Activated CD4-positive, alpha-beta memory T cell treated with anti-CD3 and anti-CD28 coated beads for 36 hours (primary cell): ENCODE measurements at regions not wholly inside any gene's neighbourhood (a gene's known extent, or its start where the extent isn't known, plus 50 kb on each side); places are given as distances from the start of the nearest gene placed in this dataset.

ENCODE experiments used
- CTCF ChIA-PET: fragments of 350-600 bp; sonication (Branson Sonifier 250); formaldehyde crosslinking; loops from one replicate; lab custom pipeline; 2021; ENCODE audit warnings: antibody characterized with exemption, inconsistent platforms; lab: Charles Lee
- POLR2A ChIA-PET: fragments of 350-600 bp; sonication (Branson Sonifier 250); formaldehyde crosslinking; loops from one replicate; lab custom pipeline; 2021; ENCODE audit warnings: antibody characterized with exemption; lab: Charles Lee
- DNase-seq: peaks from one replicate; pipeline ENCODE4 v3.0.0-alpha.2; 2020
- H3K27ac Mint-ChIP-seq: one replicate; pipeline ENCODE4 v1.8.0; 2021; ENCODE audit warnings: mixed read lengths
- H3K27me3 Mint-ChIP-seq: one replicate; pipeline ENCODE4 v1.8.0; 2021; ENCODE audit warnings: mixed read lengths
- H3K36me3 Mint-ChIP-seq: one replicate; pipeline ENCODE4 v1.8.0; 2021; ENCODE audit warnings: mixed read lengths
- H3K4me1 Mint-ChIP-seq: one replicate; pipeline ENCODE4 v1.8.0; 2021; ENCODE audit warnings: low read depth, mixed read lengths
- H3K4me3 Mint-ChIP-seq: one replicate; pipeline ENCODE4 v1.8.0; 2021; ENCODE audit warnings: mild to moderate bottlenecking, mixed read lengths
- H3K9me3 Mint-ChIP-seq: one replicate; pipeline ENCODE4 v1.8.0; 2021; ENCODE audit warnings: mixed read lengths
- intact Hi-C: fragments of 100-400 bp; cut with micrococcal nuclease; formaldehyde crosslinking; loops from one replicate; pipeline ENCODE4 v1.15.1; 2023

DNA sequence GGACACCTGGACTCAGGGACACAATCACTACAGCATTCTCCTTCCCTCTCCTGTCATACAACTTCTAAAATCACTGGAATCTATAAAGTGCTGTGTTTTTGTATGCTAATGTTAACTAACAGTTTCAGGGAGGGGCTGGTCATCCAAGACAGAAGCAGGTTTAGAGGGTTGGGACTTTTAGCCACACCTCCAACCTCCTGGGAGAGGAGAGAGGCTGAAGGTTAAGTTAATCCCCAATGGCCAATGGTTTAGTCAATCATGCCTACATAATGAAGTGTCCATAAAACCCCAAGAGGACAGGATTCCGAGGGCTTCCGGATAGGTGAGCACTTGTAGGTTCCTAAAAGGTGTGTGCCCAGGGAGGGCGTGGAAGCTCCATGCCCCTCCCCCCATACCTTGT, 219.3 kb upstream of the CTNNB1 start:
- ChIA-PET POLR2A (interaction anchor here (1.3 kb wide), 1 partner anchor 8 kb away, joined by 4 read pairs; no protein-coding TSS in a partner anchor), CTCF (no interaction called here)
- no peak overlapping the region for H3K27ac Mint-ChIP-seq
- H3K9me3 Mint-ChIP-seq = no peaks in the 10 kb centered on the region
- no peaks in the 10 kb centered on the region for H3K36me3 Mint-ChIP-seq
- H3K27me3 Mint-ChIP-seq = peaks cover 24% of the 10 kb centered on the region
- H3K4me3 Mint-ChIP-seq = no peak overlapping the region
- peaks cover 8% of the 10 kb centered on the region for H3K4me1 Mint-ChIP-seq
- intact Hi-C loops = loop anchor here (10.0 kb wide), 1 partner anchor 395 kb away; no protein-coding TSS in a partner anchor
- no peak for DNase-seq

DNA sequence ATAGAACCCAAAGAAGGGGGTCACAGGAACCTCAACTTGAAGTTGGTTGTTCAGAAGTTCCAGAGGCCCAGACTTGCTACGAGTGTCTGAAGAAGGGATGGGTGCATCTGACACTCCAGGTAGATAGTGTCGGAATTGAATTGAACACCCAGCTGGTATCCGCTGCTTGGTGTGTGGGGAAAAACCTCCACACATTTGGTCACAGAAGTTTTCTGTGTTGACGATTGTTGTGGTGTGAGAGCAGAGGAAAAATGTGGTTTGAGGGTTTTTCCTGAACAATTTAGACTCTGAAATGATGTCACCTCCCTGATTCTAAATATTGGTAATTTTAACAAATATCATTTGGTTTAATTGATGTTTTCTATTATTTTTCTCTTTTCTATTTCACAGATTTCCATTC, 218.8 kb upstream of the CTNNB1 start:
- intact Hi-C loops = no loop called here
- H3K4me1 Mint-ChIP-seq = peaks cover 8% of the 10 kb centered on the region
- peak; percentile 28 for DNase-seq
- no peaks in the 10 kb centered on the region for H3K9me3 Mint-ChIP-seq
- H3K27me3 Mint-ChIP-seq = peaks cover 24% of the 10 kb centered on the region
- POLR2A ChIA-PET = interaction anchor here (1.3 kb wide), 1 partner anchor 9 kb away, joined by 4 read pairs; no protein-coding TSS in a partner anchor
- CTCF ChIA-PET = no interaction called here
- H3K36me3 Mint-ChIP-seq = no peaks in the 10 kb centered on the region
- H3K27ac Mint-ChIP-seq = no peak overlapping the region
- H3K4me3 Mint-ChIP-seq = no peak overlapping the region

DNA sequence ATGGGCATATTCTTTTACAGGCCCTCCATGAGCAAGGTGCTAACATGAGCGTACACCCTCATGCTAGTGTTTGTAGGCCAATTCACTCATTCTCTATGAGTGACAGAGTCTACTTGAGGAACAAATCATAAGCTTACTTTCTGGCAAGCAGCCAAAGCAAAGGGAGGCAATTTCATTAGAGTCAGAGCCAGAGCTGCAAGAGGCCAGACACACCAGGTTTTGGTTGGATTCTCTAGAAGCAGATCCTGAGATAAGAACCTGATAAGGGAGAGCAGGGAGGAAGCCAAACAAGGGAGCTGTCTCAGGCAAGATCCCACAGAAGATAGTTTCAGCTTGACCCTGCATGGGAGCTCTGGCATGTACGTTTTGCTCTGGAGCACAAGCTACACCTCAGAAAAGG, 214.1 kb upstream of the CTNNB1 start:
- intact Hi-C loops = no loop called here
- Mint-ChIP-seq H3K27ac (no peak overlapping the region), H3K27me3 (peaks cover 15% of the 10 kb centered on the region), H3K9me3 (no peaks in the 10 kb centered on the region), H3K4me3 (no peak overlapping the region), H3K4me1 (peaks cover 7% of the 10 kb centered on the region), H3K36me3 (no peaks in the 10 kb centered on the region)
- POLR2A ChIA-PET = no interaction called here
- CTCF ChIA-PET = no interaction called here
- DNase-seq = no peak

DNA sequence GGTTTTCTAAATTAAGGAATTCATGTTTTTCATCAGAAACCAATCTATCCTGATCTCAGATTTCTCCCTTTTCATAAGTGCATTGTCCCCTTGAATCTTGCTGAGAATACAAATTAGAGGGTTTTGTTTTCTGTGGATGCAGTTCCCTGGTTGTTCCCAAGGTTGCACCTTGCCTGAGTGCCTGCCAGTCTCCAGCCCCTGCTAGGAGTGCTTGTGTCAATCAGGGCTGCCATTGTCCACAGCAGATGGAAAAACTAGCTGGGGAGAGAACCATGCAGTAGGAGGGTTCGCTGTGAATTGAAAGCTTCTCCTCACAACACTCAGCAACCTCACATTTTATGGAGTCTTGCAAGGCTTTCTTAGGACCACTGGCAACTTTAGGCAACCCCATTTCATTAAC, 210.8 kb upstream of the CTNNB1 start:
- Mint-ChIP-seq H3K27ac (no peak overlapping the region), H3K36me3 (no peaks in the 10 kb centered on the region), H3K9me3 (no peaks in the 10 kb centered on the region), H3K4me1 (no peaks in the 10 kb centered on the region), H3K27me3 (peaks cover 9% of the 10 kb centered on the region), H3K4me3 (no peak overlapping the region)
- ChIA-PET POLR2A (no interaction called here), CTCF (no interaction called here)
- no peak for DNase-seq
- intact Hi-C loops = no loop called here

DNA sequence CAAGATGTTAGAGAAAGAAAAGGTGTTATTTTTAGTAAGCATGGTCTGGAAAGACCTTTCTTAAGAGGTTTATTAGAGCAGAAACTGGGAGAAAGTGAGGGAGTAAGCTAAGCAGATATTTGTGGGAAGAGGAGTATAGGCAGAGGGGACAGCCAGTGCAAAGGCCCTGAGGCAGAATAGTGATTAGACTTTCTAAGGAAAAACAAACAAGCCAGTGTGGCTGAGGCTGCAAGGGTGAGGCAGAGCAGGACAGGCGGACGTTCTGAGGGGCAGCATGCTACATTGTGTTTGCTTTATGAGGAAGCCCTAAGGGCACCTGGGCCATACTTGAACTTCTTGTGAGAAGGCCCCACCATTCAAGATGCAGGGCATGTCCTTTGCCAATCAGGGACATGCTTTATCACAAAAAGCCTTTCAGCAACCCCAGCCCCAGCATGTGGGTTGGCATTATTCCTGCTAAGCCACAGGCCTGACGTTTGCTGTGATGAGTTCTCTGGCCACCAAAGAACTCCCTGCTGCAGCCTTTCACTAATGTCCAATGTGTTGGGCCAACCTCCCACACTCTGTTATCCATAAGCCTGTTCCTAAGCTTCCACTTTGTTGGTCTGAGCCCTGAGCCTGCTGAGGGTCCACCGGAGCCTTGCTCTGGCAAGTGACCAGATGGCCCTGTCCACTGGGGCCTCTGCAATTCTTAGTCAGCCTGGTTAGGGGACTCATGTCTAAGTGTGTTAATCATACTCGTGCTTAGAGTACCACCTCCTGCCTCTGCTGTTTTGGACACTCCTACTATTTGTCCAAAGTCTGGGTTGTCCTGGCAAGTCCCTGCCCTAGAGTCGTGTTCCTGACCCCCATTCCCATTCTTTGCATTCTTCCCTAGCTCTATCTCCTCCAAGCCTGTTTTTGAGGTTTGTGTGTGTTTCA, 209.9 kb upstream of the CTNNB1 start:
- POLR2A ChIA-PET = no interaction called here
- intact Hi-C loops = no loop called here
- H3K4me3 Mint-ChIP-seq = no peak overlapping the region
- H3K4me1 Mint-ChIP-seq = no peaks in the 10 kb centered on the region
- no peak for DNase-seq
- H3K9me3 Mint-ChIP-seq = no peaks in the 10 kb centered on the region
- CTCF ChIA-PET = no interaction called here
- peaks cover 4% of the 10 kb centered on the region for H3K27me3 Mint-ChIP-seq
- no peak overlapping the region for H3K27ac Mint-ChIP-seq
- H3K36me3 Mint-ChIP-seq = no peaks in the 10 kb centered on the region

DNA sequence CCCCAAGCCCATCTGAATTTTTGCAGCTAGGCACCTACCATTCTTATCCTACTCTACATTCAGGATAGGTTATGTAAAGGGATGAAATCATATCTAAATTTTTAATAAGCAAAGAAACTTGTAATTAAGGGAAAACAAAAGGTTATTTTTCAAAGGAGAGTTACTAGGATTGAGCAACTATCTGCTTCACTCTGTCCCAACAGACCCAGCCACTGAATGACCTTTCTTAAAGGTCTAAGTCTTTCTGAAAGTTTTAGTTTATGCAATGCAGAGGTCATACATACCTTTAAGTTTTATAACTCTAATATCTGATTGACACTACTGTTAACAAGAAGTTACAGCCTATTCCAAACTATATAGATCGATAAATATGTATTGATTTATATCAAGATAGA, 209.2 kb upstream of the CTNNB1 start:
- Mint-ChIP-seq H3K27ac (no peak overlapping the region), H3K36me3 (no peaks in the 10 kb centered on the region), H3K27me3 (peaks cover 3% of the 10 kb centered on the region), H3K4me1 (no peaks in the 10 kb centered on the region), H3K9me3 (no peaks in the 10 kb centered on the region), H3K4me3 (no peak overlapping the region)
- ChIA-PET CTCF (no interaction called here), POLR2A (no interaction called here)
- intact Hi-C loops = no loop called here
- no peak for DNase-seq

DNA sequence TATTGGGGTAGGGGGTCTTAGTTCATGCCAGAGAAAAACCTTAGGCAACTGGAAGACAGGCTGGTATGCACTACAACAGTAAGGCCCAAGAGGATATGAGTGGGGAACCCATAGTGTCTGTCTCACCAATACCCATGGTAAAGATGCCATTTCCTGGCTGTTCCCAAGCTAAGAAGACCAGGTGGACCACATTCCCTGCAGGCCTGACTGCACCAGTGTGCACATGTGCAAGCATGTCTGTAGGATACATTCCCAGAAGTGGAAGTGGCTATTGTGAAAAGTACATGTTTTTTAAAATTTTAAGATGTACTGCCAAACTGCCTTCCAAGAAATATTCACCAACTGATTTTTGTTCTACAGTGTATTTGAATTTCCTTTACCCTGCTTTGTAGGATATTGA, 207.3 kb upstream of the CTNNB1 start:
- Mint-ChIP-seq H3K4me3 (no peak overlapping the region), H3K27me3 (peaks cover 5% of the 10 kb centered on the region), H3K36me3 (no peaks in the 10 kb centered on the region), H3K27ac (no peak overlapping the region), H3K4me1 (no peaks in the 10 kb centered on the region), H3K9me3 (no peaks in the 10 kb centered on the region)
- intact Hi-C loops = no loop called here
- CTCF ChIA-PET = no interaction called here
- POLR2A ChIA-PET = no interaction called here
- DNase-seq = no peak

DNA sequence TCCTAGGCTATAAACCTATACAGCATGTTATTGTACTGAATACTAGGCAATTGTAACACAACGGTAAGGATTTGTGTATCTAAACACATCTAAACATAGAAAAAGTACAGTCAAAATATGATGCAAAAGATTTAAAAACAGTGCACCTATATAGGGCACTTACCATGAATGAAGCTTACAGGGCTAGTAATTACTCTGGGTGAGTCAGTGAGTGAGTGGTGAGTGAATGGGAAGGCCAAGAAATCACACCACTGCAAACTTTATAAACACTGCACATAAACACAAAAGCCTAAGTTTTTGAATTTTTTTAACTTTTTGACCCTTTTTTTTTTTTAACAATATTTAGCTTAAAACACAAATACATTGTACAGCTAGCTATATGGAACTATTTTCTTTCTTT, 204.7 kb upstream of the CTNNB1 start:
- CTCF ChIA-PET = no interaction called here
- no peak overlapping the region for H3K4me3 Mint-ChIP-seq
- POLR2A ChIA-PET = no interaction called here
- H3K27ac Mint-ChIP-seq = no peak overlapping the region
- no peaks in the 10 kb centered on the region for H3K9me3 Mint-ChIP-seq
- H3K36me3 Mint-ChIP-seq = no peaks in the 10 kb centered on the region
- DNase-seq = no peak
- peaks cover 1% of the 10 kb centered on the region for H3K27me3 Mint-ChIP-seq
- no peaks in the 10 kb centered on the region for H3K4me1 Mint-ChIP-seq
- intact Hi-C loops = no loop called here

DNA sequence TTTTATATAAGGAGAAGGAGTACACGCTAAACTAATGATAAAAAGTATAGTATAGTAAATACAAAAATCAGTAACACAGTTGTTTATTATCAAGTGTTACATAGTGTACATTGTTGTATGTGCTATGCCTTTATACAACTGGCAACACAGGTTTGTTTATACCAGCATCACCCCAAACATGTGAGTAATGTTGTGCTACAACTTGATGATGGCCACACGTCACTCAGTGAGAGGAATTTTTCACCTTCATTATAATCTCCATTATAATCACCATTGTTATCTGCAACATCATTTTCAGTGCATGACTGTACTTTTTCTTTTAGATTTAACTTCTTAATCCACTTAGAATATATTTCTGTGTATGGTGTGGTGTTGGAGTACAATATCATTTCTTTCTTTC, 204.0 kb upstream of the CTNNB1 start:
- intact Hi-C loops = no loop called here
- Mint-ChIP-seq H3K27me3 (peaks cover 2% of the 10 kb centered on the region), H3K4me1 (no peaks in the 10 kb centered on the region), H3K4me3 (no peak overlapping the region), H3K27ac (no peak overlapping the region), H3K36me3 (no peaks in the 10 kb centered on the region), H3K9me3 (no peaks in the 10 kb centered on the region)
- ChIA-PET CTCF (no interaction called here), POLR2A (no interaction called here)
- no peak for DNase-seq

DNA sequence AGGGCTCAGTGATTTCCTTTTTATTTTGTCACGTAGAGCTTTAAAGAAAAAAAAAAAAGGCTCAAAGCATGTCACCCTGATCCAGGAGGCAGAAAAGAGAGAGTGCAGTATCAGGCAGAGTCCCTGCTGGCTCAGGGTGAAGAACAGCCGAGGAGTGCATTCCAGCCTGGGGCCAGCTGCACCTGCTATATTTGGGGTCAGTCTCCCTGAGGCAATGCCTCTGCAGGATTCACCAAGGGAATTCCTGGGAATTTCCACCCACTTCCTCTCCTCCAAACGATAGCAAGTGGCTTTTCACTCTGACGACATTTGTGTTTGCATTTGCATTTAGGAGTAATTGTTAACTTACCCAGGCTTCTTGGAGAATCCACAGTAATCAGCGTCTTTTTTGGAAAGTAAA, 202.9 kb upstream of the CTNNB1 start:
- POLR2A ChIA-PET = no interaction called here
- CTCF ChIA-PET = no interaction called here
- H3K36me3 Mint-ChIP-seq = no peaks in the 10 kb centered on the region
- H3K4me3 Mint-ChIP-seq = no peak overlapping the region
- H3K9me3 Mint-ChIP-seq = no peaks in the 10 kb centered on the region
- no peaks in the 10 kb centered on the region for H3K4me1 Mint-ChIP-seq
- no peak overlapping the region for H3K27ac Mint-ChIP-seq
- intact Hi-C loops = no loop called here
- no peak for DNase-seq
- H3K27me3 Mint-ChIP-seq = peaks cover 3% of the 10 kb centered on the region

DNA sequence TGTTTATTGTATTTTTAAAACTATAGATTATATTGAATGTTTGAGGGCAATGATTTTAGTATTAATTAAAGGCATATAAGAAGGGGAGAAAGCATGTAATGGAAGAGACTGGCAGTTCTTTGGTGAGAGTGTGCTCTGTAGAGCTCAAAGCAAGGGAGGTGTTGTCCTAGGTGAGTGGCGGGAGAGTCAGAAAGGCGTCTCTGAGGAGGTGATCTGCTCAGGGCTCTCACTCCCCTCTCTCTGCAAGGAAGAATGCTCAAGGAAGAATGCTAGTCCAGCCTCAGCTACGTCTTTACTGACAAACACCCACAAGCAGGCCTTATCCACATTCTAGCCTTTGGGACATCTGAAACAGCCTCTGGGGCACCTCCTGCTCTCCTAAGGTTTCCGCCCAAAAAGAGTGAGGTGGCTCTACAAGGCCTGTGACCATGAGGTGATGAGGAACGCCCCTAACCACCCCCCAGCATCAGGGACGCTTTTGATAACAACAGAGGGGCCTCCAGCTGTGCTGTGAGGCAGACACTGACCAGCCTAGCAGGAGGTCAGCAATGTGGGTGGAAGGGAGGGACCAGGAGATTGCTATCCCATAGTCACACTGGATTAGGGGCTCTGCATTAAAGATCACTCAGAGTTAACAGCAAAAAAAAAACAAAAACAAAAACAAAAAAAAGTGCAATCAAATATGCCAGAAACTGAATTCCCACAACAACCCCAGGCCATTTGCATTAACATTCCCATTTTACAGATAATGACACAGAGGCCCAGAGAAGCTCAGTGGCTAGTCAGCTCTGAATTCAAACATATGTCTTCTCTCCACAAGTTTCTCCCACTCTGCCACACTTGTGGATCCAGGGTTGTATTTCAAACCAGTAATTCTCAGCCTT, 202.2 kb upstream of the CTNNB1 start:
- no peak overlapping the region for H3K27ac Mint-ChIP-seq
- H3K36me3 Mint-ChIP-seq = no peaks in the 10 kb centered on the region
- H3K27me3 Mint-ChIP-seq = peaks cover 3% of the 10 kb centered on the region
- H3K9me3 Mint-ChIP-seq = no peaks in the 10 kb centered on the region
- no peak overlapping the region for H3K4me3 Mint-ChIP-seq
- H3K4me1 Mint-ChIP-seq = peaks cover 1% of the 10 kb centered on the region
- no peak for DNase-seq
- intact Hi-C loops = no loop called here
- ChIA-PET CTCF (interaction anchor here (0.6 kb wide), 1 partner anchor 877 kb away, joined by 3 read pairs; no protein-coding TSS in a partner anchor), POLR2A (no interaction called here)

DNA sequence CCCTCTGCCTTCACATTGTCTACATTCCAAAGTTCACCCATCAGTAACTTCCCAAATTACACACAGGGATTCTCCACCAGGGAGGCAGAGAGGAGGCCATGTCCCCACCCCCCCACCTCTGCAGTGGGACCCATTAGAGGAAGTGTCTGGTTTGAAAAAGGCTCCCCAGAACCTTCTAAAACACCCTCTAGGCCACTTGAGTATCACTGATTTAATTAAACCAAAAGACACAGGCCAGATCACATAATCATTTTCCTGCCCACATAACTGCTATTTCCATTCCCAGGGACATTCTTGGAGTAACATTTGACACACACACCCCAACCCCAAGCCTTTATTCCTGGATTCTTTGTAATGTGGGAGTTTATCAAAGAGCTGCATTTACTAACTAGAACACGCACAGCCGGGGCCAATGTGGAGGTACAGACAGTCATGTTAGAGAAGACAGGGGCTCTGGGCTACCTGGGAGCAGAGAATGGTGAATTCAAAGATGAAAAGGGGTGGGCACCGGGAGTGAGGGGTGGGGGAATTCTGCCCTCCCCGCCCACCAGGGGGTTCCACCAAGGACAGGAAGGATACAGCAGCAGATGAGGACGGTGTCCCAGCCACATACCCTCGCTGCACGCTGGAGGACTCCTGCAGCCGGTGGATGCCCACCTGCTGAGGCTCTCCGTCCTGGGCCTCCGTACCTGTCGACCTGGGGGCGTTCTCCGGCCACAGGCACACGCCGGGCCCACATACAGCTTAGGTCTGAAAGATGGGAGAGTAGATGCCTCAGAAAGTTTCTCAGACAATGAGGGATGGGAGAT, 201.4 kb upstream of the CTNNB1 start:
- Mint-ChIP-seq H3K27me3 (peaks cover 3% of the 10 kb centered on the region), H3K4me3 (no peak overlapping the region), H3K36me3 (no peaks in the 10 kb centered on the region), H3K9me3 (no peaks in the 10 kb centered on the region), H3K4me1 (peaks cover 7% of the 10 kb centered on the region), H3K27ac (no peak overlapping the region)
- intact Hi-C loops = no loop called here
- CTCF ChIA-PET = interaction anchor here (0.6 kb wide), 1 partner anchor 876 kb away, joined by 3 read pairs; no protein-coding TSS in a partner anchor
- POLR2A ChIA-PET = no interaction called here
- DNase-seq = no peak
